Activated T-cell treated with anti-CD3 and anti-CD28 coated beads, Interleukin-2, amount 50 U/mL, for 4 hours (primary cell): ENCODE measurements at regions not wholly inside any gene's neighbourhood (a gene's known extent, or its start where the extent isn't known, plus 50 kb on each side); places are given as distances from the start of the nearest gene placed in this dataset.

ENCODE experiments used
- ATAC-seq, 2 donors: fragments of 200-7000 bp; cut with Tn5 transposase; one replicate each; pipeline ENCODE4 v1.10.0; 2021
- DNase-seq: peaks from one replicate; pipeline ENCODE4 v3.0.0-alpha.2; 2020
- H3K27me3 Mint-ChIP-seq: one replicate; pipeline ENCODE4 v1.8.0; 2021; ENCODE audit warnings: low read depth, mixed read lengths
- H3K36me3 Mint-ChIP-seq: one replicate; pipeline ENCODE4 v1.8.0; 2022; ENCODE audit warnings: mixed read lengths; ENCODE audit not compliant: insufficient read depth
- H3K4me1 Mint-ChIP-seq: one replicate; pipeline ENCODE4 v1.8.0; 2021; ENCODE audit warnings: low read depth, mixed read lengths
- H3K4me3 Mint-ChIP-seq: one replicate; pipeline ENCODE4 v1.8.0; 2021; ENCODE audit warnings: mild to moderate bottlenecking, moderate library complexity, mixed read lengths
- H3K9me3 Mint-ChIP-seq: one replicate; pipeline ENCODE4 v1.8.0; 2021; ENCODE audit warnings: mixed read lengths

DNA sequence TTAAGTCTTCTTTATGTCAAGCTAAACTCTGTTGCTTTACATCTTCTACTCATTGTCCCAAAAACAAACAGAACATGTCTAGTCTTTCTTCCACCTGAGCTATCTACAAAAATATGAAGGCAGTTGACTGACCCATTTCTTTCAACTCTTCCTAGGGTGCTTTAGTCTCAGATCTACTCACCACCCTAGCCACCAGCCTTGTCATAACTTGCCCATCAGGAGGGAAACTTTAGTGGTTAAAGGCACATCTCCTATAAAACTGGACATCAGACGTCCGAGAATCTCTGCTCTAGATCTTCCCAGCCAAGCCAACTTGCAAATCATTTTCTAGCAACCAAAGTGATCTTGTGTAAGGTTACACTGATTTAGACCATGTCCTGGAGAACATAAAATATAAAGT, 205.0 kb downstream of the ACTL7B start:
- DNase-seq (no peak), ATAC-seq (no peak)
- no peaks in the 10 kb centered on the region for H3K9me3 Mint-ChIP-seq
- no peak overlapping the region for H3K4me3 Mint-ChIP-seq
- no peaks in the 10 kb centered on the region for H3K27me3 Mint-ChIP-seq
- no peaks in the 10 kb centered on the region for H3K4me1 Mint-ChIP-seq
- H3K36me3 Mint-ChIP-seq = no peaks in the 10 kb centered on the region

DNA sequence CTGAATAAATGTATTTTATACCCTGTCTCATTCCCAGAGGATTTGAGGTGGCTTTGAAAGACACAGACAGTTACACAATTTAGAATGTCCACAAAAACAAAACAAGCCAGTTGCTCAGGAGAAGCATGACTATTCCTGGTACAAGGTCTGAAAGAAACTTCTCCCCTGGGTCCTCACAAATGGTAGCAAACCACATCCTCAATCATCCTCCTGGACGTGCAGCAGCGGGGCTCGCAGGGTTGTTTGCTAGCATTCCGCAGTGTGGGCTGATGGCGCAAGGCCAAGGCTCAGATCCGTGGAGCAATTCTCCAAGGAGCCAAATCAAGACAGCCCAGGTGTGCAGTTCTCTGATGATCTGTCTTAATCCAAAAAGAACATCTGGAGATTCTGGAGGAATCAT, 210.3 kb downstream of the ACTL7B start:
- no peaks in the 10 kb centered on the region for H3K9me3 Mint-ChIP-seq
- no peaks in the 10 kb centered on the region for H3K4me1 Mint-ChIP-seq
- H3K4me3 Mint-ChIP-seq = no peak overlapping the region
- no peak for ATAC-seq
- no peaks in the 10 kb centered on the region for H3K27me3 Mint-ChIP-seq
- no peak for DNase-seq
- no peaks in the 10 kb centered on the region for H3K36me3 Mint-ChIP-seq

DNA sequence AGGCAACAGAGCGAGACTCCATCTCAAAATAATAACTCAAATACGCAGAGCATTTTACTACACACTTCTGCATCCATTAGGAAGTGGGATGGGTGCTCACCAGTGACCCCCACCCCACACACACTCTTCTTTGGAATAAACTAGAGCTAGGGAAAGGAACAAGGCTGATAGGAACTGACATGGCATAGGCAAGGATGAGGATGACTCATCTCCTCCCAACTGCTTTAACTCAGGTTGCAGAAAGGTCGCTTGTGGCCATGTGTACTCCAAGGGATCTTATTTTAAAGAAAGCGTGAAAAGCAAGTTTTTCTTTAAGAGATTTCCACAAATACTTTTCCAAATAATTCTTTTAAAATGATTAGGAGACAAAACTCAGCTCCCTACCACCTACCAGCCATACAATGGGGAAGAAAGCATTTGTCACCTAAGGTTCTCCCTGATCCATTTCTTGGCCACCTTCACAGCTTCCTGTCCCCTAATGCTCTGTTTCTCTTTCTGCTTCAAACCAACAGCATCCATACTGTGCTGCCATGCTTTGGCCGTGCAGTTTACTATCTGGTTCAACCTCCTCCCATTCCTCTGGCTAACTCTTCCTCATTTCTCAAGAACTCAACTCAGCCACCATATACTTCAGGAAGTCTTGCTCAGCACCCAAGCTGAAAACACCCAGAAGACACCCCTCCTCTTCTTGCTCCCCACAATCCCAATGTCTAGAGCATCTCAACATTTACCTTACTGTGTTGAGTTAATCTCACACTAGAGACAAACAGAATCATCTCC, 211.9 kb downstream of the ACTL7B start:
- no peaks in the 10 kb centered on the region for H3K36me3 Mint-ChIP-seq

DNA sequence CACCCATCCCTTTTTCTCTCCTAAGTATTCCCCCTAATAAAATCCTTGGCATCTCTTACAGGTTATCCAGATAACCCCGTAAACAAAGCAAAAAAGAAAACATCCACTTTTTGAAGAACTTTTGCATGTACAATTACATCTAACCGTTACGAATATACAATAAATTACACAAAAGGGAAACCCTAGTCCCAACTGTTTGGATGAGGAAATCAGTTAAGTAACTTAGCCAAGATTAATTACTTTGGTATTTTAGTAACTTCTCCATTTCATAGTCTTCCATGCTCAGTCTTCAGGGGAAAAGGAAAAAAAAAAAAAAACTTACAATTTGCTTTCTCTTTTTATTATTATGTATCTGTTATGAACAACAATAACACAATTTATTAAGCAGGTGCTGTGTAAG, 212.9 kb downstream of the ACTL7B start:
- no peak for ATAC-seq

More for the DNA sequence above, 211.9 kb downstream of the ACTL7B start:
- Mint-ChIP-seq H3K27me3 (no peaks in the 10 kb centered on the region), H3K9me3 (no peaks in the 10 kb centered on the region), H3K4me3 (no peak overlapping the region), H3K4me1 (no peaks in the 10 kb centered on the region)
- DNase-seq (no peak), ATAC-seq (no peak)

DNA sequence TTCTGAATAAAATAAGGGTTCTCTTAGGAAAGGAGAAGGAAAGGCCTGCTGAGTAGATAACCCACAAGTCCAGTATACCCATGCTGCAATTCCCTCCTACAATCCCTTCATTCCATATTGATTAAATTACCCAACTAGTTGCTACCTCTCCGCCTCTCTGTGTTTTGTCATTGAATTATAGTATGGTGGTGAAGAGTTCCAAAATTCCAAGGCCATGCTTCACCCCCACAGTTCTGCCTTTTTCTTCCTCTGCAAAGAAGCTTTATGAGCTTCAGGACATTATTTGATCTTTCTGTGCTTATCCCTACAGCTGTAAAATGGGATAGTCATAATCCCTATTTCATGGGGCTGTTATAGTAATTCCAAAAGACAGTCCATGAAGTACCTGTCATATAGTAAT, 215.6 kb downstream of the ACTL7B start:
- ATAC-seq = no peak

More for the DNA sequence above, 212.9 kb downstream of the ACTL7B start:
- H3K4me1 Mint-ChIP-seq = no peaks in the 10 kb centered on the region
- H3K36me3 Mint-ChIP-seq = no peaks in the 10 kb centered on the region
- DNase-seq = no peak
- H3K9me3 Mint-ChIP-seq = no peaks in the 10 kb centered on the region
- H3K4me3 Mint-ChIP-seq = no peak overlapping the region
- no peaks in the 10 kb centered on the region for H3K27me3 Mint-ChIP-seq

DNA sequence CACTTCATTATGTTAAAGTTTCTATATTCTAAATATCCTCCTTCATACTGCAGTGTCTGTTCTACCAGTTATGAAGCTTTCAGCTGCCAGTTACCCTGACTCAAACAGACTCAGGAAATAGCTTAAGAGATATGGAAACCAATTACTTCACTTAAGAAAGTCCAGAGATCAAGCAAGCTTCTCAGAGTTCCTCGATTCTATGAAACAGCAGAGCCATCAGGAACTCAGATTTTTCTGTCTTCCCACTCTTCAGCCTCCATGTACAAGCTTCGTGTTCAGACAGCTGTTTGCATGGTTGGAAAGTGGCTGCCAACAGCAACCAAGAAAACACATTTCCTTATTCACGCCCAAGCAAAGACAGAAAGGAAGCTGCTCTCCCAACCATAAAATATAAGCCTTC, 216.1 kb downstream of the ACTL7B start:
- H3K36me3 Mint-ChIP-seq = no peaks in the 10 kb centered on the region
- no peak for DNase-seq
- no peak for ATAC-seq

More for the DNA sequence above, 215.6 kb downstream of the ACTL7B start:
- Mint-ChIP-seq H3K27me3 (no peaks in the 10 kb centered on the region), H3K4me3 (no peak overlapping the region), H3K9me3 (no peaks in the 10 kb centered on the region), H3K4me1 (no peaks in the 10 kb centered on the region), H3K36me3 (no peaks in the 10 kb centered on the region)
- no peak for DNase-seq

DNA sequence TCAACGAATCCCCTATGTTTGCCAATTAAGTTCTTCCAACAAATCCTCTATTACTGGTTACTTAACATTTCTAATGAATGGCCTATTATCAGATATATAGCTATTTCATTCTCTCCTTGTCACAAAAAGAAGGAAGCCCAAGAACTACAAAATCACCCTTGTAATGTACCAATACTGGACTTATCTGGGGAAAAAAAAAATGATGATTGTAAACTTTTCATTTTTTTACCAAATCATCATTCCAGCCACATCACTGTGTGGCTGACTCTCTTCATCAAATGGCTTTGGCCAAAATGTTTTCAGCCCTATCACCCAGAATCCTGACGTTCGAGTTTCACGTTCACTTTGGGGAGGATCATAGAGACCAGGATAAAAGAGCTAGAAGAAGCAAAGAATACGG, 216.7 kb downstream of the ACTL7B start:
- no peaks in the 10 kb centered on the region for H3K9me3 Mint-ChIP-seq
- no peak overlapping the region for H3K4me3 Mint-ChIP-seq
- no peaks in the 10 kb centered on the region for H3K4me1 Mint-ChIP-seq
- H3K36me3 Mint-ChIP-seq = no peaks in the 10 kb centered on the region
- ATAC-seq (no peak), DNase-seq (no peak)
- H3K27me3 Mint-ChIP-seq = no peaks in the 10 kb centered on the region

More for the DNA sequence above, 216.1 kb downstream of the ACTL7B start:
- H3K9me3 Mint-ChIP-seq = no peaks in the 10 kb centered on the region
- no peaks in the 10 kb centered on the region for H3K4me1 Mint-ChIP-seq
- H3K27me3 Mint-ChIP-seq = no peaks in the 10 kb centered on the region
- no peak overlapping the region for H3K4me3 Mint-ChIP-seq

DNA sequence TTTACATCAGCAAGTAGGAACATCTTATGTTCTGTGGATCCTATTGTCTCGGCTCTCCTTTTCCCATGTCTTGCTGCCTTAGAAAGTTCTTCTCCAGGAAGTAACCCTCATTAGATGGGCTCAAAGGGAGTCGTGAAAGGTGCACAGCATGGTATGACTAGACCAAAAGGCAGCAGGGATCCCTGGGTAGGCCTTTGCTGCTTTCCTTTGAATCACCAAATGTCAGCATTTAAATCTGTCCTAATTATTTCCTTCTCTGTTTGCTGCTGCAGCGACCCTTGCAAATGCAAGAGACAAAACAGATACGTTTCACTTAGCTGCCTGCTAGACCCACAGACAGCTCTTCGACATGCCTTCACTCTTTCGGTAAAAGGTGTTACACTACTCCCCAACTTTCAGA, 218.4 kb downstream of the ACTL7B start:
- ATAC-seq (no peak), DNase-seq (no peak)
- Mint-ChIP-seq H3K9me3 (no peaks in the 10 kb centered on the region), H3K4me1 (no peaks in the 10 kb centered on the region), H3K27me3 (no peaks in the 10 kb centered on the region), H3K4me3 (no peak overlapping the region), H3K36me3 (no peaks in the 10 kb centered on the region)

DNA sequence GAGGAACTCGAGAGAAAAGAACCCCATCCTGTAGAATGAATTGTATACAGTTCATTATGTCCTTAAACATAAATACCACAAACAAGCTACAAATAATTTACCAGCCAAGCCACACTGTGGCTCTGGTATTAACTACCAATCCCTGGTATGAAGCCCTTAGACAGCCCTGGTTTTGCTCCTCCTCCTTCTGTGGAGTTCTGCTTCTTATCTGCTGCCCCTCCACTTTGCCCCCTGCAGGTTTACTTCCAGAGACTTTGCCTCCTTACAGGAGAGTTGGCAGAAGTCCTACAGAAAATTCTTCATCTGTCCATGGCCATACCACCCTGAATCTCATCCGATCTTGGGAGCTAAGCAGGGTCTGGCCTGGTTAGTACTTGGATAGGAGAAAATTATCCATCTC, 219.8 kb downstream of the ACTL7B start:
- H3K36me3 Mint-ChIP-seq = no peaks in the 10 kb centered on the region
- no peaks in the 10 kb centered on the region for H3K4me1 Mint-ChIP-seq
- H3K9me3 Mint-ChIP-seq = no peaks in the 10 kb centered on the region
- no peaks in the 10 kb centered on the region for H3K27me3 Mint-ChIP-seq
- no peak overlapping the region for H3K4me3 Mint-ChIP-seq
- DNase-seq (no peak), ATAC-seq (no peak)

DNA sequence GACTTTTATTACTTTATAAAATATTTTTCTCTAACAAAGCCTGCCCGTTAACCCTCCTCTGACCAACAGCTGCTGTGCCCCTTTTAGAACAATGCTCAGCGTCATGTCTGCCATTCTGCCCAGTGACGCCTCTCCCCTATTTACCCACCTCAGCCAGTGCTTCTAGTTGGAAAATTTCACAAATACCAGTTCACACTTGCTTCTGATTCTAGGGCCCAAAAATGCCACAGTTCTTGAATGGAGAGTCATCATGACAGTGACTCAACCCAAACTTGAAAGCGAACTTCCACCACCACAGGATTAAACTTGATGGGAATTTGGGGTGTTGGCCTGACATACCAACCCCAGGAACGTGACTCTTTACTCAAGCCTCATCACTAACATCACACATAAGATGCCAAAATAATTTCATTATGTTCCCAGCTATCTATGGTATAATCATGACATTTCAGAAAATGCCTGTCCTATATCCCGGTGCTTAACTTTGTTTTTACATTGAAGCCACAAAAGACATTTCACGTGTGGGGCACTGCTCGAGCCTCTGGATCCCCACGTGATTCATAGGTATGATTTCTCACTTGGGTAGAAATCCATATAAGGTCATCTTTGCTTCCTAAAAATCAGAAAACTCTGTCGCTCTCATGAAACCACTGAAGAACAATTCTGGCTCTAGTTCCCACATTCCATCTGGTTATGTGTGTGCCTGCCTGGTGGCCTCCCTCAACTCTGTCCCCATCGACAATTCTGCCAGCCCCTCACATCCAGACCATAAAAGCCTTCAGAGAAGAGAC, 220.9 kb downstream of the ACTL7B start:
- no peak for DNase-seq
- Mint-ChIP-seq H3K9me3 (no peaks in the 10 kb centered on the region), H3K36me3 (no peaks in the 10 kb centered on the region), H3K4me1 (no peaks in the 10 kb centered on the region), H3K4me3 (no peak overlapping the region), H3K27me3 (no peaks in the 10 kb centered on the region)
- no peak for ATAC-seq

DNA sequence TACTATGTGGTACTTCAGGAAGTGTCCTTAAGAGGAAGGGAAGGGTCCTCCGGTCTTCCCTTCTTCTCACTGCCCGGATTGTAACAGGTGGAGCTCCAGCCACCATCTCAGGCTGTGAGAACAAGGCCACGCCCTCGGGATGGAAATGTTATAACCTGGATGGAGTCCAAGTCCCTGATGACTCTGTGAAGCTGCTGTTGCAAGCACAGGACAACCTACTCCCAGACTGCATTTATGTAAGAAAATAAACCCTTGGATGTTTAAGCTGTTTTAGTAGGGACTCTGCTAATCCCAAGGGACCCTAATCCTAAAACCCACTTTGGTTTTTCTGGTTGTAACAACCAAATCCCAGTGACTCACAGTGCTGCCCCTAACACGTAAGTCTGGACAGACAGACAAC, 221.6 kb downstream of the ACTL7B start:
- H3K27me3 Mint-ChIP-seq = no peaks in the 10 kb centered on the region
- no peak overlapping the region for H3K4me3 Mint-ChIP-seq
- ATAC-seq (no peak), DNase-seq (no peak)
- H3K4me1 Mint-ChIP-seq = no peaks in the 10 kb centered on the region
- no peaks in the 10 kb centered on the region for H3K36me3 Mint-ChIP-seq
- no peaks in the 10 kb centered on the region for H3K9me3 Mint-ChIP-seq

DNA sequence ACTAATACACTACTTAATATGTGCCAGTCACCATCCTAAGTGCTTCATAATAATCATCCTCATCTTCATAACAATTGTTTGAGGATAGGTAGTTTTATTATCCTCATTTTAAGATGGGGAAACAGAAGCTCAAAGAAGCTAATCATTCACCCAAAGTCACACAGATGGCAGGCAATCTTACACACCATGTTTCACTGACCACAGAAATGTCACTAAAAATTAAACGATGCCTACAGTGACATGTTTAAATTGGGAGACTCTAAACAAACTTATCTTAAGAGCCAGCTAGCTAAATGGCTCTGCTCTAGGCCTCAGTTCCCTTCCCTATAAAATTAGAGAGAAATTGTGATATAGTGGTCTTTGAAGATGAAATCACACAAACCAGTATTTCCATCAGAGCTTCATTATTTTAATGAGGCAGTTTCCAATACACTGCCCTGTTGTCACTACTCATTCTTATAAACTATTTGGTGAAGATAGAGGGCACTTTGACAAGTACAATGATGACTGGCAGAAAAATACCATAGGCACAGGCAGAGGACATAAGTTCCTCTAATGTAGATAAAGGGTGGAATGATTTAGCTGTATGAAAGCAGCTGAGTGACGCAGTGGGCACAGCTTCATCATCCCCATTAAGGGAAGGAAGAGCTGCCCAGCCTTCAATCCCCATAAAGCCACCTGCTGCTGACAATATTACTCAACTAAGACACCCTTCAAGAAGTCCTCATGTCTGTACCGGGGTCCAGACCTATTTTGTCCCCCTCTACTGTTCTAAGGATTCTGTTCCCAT, 224.1 kb downstream of the ACTL7B start:
- Mint-ChIP-seq H3K4me3 (no peak overlapping the region), H3K9me3 (no peaks in the 10 kb centered on the region), H3K27me3 (no peaks in the 10 kb centered on the region), H3K36me3 (no peaks in the 10 kb centered on the region), H3K4me1 (no peaks in the 10 kb centered on the region)
- ATAC-seq = no peak
- DNase-seq = no peak

DNA sequence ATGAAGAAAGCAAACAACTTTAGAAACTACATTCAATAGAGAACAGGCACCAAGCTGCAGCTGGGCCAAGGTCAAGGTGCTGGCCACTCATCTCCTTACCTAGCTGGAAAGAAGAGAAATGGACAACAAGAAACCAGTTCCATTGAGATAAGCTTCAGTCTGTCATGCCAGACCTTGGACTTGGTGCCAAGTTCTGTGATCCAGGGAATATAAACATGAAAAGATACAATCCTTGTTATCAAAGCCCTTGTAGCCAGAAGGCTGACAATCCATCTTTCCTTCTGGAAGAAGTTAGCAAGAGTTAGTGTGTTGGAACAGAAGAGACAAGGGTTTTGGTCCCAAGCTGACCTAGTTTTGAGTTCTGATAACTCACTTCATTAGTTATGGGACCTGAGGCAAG, 227.5 kb downstream of the ACTL7B start:
- no peak for DNase-seq
- Mint-ChIP-seq H3K9me3 (no peaks in the 10 kb centered on the region), H3K36me3 (no peaks in the 10 kb centered on the region), H3K4me3 (no peak overlapping the region), H3K4me1 (no peaks in the 10 kb centered on the region), H3K27me3 (peaks cover 2% of the 10 kb centered on the region)
- ATAC-seq = no peak

DNA sequence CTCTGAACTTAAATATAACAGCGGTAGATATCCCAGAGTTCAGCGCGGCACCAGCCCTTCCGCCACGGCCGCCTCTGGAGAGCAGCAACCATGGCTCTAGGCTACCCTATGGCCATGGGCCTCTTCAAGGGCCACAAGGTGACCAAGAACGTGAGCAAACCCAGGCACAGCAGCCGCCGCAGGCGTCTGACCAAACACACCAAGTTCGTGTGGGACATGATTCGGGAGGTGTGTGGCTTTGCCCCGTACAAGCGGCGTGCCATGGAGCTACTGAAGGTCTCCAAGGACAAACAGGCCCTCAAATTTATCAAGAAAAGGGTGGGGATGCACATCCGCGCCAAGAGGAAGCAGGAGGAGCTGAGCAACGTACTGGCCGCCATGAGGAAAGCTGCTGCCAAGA, 229.0 kb downstream of the ACTL7B start:
- H3K27me3 Mint-ChIP-seq = peaks cover 2% of the 10 kb centered on the region
- no peak overlapping the region for H3K4me3 Mint-ChIP-seq
- H3K36me3 Mint-ChIP-seq = no peaks in the 10 kb centered on the region
- H3K9me3 Mint-ChIP-seq = no peaks in the 10 kb centered on the region
- no peaks in the 10 kb centered on the region for H3K4me1 Mint-ChIP-seq
- DNase-seq (no peak), ATAC-seq (no peak)
